GM12878 (cell line): ENCODE measurements at regions not wholly inside any gene's neighbourhood (a gene's known extent, or its start where the extent isn't known, plus 50 kb on each side); places are given as distances from the start of the nearest gene placed in this dataset.

ENCODE experiments used
- IKZF1 ChIP-seq: fragments of 450-650 bp; conservative IDR thresholded peaks from 2 replicates; pipeline ENCODE4 v1.6.1; 2017; ENCODE audit warnings: antibody characterized with exemption, mild to moderate bottlenecking
- POLR2A ChIP-seq: IDR thresholded peaks from 2 replicates; pipeline ENCODE4 v1.6.1; 2011; ENCODE audit warnings: low read depth, mild to moderate bottlenecking, low read length
- SIN3A ChIP-seq: IDR thresholded peaks from 2 replicates; pipeline ENCODE4 v1.6.1; 2012; ENCODE audit warnings: low read depth, low read length, improper control_type of control experiment
- SRF ChIP-seq, 2 experiments: IDR thresholded peaks; 2 replicates each; pipeline ENCODE4 v1.6.1; 2011; ENCODE audit warnings: low read depth in 2 of 2, low read length in 2 of 2, mild to moderate bottlenecking in 1 of 2, moderate library complexity in 1 of 2
- TF ChIP-seq, protein P1 (sequence below), 3 experiments: IDR thresholded peaks in 2 of 3; conservative IDR thresholded peaks in 1 of 3; 2 replicates each; pipeline ENCODE4 v1.5.1; 2011; ENCODE audit warnings: low read depth in 3 of 3, low read length in 3 of 3, mild to moderate bottlenecking in 3 of 3, control low read depth in 2 of 3, moderate library complexity in 2 of 3, inconsistent platforms in 1 of 3, mixed read lengths in 1 of 3; ENCODE audit not compliant: control insufficient read depth in 2 of 3, insufficient read depth in 1 of 3; ENCODE audit errors: extremely low read depth in 1 of 3
- TF ChIP-seq, protein P2 (sequence below): fragments of 450-650 bp; formaldehyde crosslinking; IDR thresholded peaks from 2 replicates; pipeline ENCODE4 v1.4.0; 2020; ENCODE audit warnings: mild to moderate bottlenecking, moderate library complexity

DNA sequence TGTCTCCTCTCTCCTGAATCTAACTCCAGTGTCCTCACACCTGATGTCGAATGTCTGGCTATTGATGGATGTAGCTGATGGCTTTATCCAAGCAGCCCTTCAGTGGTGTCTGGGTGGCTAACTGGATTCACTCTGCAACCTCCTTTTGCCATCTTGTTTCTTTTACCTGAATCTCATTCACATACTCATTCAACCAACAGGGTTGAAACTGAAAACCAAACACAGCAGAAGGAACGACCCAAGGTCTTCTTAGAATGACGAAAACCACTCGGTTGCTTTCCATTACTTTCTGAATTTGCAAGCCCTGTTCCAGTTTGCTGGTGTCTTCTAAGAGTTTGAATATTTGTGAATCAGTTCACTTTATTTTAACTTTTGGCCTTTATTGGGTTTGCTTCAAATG lies 424.3 kb upstream of the CXADR start:
- TF ChIP-seq, protein P1, sequence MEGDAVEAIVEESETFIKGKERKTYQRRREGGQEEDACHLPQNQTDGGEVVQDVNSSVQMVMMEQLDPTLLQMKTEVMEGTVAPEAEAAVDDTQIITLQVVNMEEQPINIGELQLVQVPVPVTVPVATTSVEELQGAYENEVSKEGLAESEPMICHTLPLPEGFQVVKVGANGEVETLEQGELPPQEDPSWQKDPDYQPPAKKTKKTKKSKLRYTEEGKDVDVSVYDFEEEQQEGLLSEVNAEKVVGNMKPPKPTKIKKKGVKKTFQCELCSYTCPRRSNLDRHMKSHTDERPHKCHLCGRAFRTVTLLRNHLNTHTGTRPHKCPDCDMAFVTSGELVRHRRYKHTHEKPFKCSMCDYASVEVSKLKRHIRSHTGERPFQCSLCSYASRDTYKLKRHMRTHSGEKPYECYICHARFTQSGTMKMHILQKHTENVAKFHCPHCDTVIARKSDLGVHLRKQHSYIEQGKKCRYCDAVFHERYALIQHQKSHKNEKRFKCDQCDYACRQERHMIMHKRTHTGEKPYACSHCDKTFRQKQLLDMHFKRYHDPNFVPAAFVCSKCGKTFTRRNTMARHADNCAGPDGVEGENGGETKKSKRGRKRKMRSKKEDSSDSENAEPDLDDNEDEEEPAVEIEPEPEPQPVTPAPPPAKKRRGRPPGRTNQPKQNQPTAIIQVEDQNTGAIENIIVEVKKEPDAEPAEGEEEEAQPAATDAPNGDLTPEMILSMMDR (IDR thresholded peaks at IDR 0.05 in 2 of 3, conservative IDR thresholded peaks at IDR 0.05 in 1 of 3; ENCODE audit: control insufficient read depth in 2 of 3, extremely low read depth in 1 of 3, insufficient read depth in 1 of 3, low read depth in 3 of 3, low read length in 3 of 3), result no peak
- TF ChIP-seq POLR2A (no peak), IKZF1 (no peak), SIN3A (no peak), SRF (IDR thresholded peaks at IDR 0.05; ENCODE audit: low read depth in 2 of 2, low read length in 2 of 2) (no peak)
- TF ChIP-seq, protein P2, sequence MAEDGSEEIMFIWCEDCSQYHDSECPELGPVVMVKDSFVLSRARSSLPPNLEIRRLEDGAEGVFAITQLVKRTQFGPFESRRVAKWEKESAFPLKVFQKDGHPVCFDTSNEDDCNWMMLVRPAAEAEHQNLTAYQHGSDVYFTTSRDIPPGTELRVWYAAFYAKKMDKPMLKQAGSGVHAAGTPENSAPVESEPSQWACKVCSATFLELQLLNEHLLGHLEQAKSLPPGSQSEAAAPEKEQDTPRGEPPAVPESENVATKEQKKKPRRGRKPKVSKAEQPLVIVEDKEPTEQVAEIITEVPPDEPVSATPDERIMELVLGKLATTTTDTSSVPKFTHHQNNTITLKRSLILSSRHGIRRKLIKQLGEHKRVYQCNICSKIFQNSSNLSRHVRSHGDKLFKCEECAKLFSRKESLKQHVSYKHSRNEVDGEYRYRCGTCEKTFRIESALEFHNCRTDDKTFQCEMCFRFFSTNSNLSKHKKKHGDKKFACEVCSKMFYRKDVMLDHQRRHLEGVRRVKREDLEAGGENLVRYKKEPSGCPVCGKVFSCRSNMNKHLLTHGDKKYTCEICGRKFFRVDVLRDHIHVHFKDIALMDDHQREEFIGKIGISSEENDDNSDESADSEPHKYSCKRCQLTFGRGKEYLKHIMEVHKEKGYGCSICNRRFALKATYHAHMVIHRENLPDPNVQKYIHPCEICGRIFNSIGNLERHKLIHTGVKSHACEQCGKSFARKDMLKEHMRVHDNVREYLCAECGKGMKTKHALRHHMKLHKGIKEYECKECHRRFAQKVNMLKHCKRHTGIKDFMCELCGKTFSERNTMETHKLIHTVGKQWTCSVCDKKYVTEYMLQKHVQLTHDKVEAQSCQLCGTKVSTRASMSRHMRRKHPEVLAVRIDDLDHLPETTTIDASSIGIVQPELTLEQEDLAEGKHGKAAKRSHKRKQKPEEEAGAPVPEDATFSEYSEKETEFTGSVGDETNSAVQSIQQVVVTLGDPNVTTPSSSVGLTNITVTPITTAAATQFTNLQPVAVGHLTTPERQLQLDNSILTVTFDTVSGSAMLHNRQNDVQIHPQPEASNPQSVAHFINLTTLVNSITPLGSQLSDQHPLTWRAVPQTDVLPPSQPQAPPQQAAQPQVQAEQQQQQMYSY (CRISPR knock-in tag), result no peak
